ENCODE measurements at regions not wholly inside any gene's neighbourhood (a gene's known extent, or its start where the extent isn't known, plus 50 kb on each side); places are given as distances from the start of the nearest gene placed in this dataset.
"Not testable (repeated sequence)": the region's sequence is repeated elsewhere in the genome, so short reads cannot be mapped to it uniquely, and the experiment has no call there.

GRCh38 chr3:187481426-187481825, 113.2 kb downstream of the RTP4 start:
- no peaks in the 10 kb centered on the region for H3K27me3 ChIP-seq (ENCODE audit: control insufficient read depth, insufficient read depth, low read length)
- no peak overlapping the region for H3K4me3 ChIP-seq (ENCODE audit: low read depth, low read length)
- H3K27ac ChIP-seq, result no peak overlapping the region
- no peaks in the 10 kb centered on the region for H3K36me3 ChIP-seq (ENCODE audit: control insufficient read depth, insufficient read depth, low read length)
- no peak overlapping the region for H2AFZ ChIP-seq
- H3K79me2 ChIP-seq, result no peaks in the 10 kb centered on the region
- no peak overlapping the region for H3K4me2 ChIP-seq (ENCODE audit: low read length)
- no peak for TF ChIP-seq CTCF (IDR thresholded peaks at IDR 0.05)
- H3K9ac ChIP-seq, result no peak overlapping the region
- H3K9me3 ChIP-seq (ENCODE audit: control insufficient read depth, low read length), result no peaks in the 10 kb centered on the region
- no peaks in the 10 kb centered on the region for H3K4me1 ChIP-seq

- not testable (repeated sequence) for H3K9ac ChIP-seq; H3K27me3 ChIP-seq (ENCODE audit: control insufficient read depth, insufficient read depth, low read length)
Observed at GRCh38 chr3:187475613-187476012, 107.4 kb downstream of the RTP4 start.

GRCh38 chr3:187473778-187474406, 105.7 kb downstream of the RTP4 start:
- H3K9me3 ChIP-seq (ENCODE audit: control insufficient read depth, low read length), result no peaks in the 10 kb centered on the region
- H3K79me2 ChIP-seq, result no peaks in the 10 kb centered on the region
- H3K9ac ChIP-seq, result no peak overlapping the region
- no peak overlapping the region for H3K4me3 ChIP-seq (ENCODE audit: low read depth, low read length)
- no peak overlapping the region for H2AFZ ChIP-seq
- H3K27ac ChIP-seq, result no peak overlapping the region
- no peak overlapping the region for H3K4me2 ChIP-seq (ENCODE audit: low read length)
- TF ChIP-seq CTCF (IDR thresholded peaks at IDR 0.05), result no peak
- H3K36me3 ChIP-seq (ENCODE audit: control insufficient read depth, insufficient read depth, low read length), result no peaks in the 10 kb centered on the region
- H3K4me1 ChIP-seq, result no peaks in the 10 kb centered on the region
- H3K27me3 ChIP-seq (ENCODE audit: control insufficient read depth, insufficient read depth, low read length), result no peaks in the 10 kb centered on the region

More at GRCh38 chr3:187475613-187476012, 107.4 kb downstream of the RTP4 start:
- H3K79me2 ChIP-seq; H3K4me1 ChIP-seq; H3K4me3 ChIP-seq (ENCODE audit: low read depth, low read length); H3K4me2 ChIP-seq (ENCODE audit: low read length); H3K27ac ChIP-seq; H3K9me3 ChIP-seq (ENCODE audit: control insufficient read depth, low read length); H2AFZ ChIP-seq; H3K36me3 ChIP-seq (ENCODE audit: control insufficient read depth, insufficient read depth, low read length): not testable (repeated sequence)

- H2AFZ ChIP-seq; H3K4me1 ChIP-seq; H3K79me2 ChIP-seq; H3K9ac ChIP-seq; H3K36me3 ChIP-seq (ENCODE audit: control insufficient read depth, insufficient read depth, low read length); H3K27me3 ChIP-seq (ENCODE audit: control insufficient read depth, insufficient read depth, low read length); H3K27ac ChIP-seq; H3K4me3 ChIP-seq (ENCODE audit: low read depth, low read length); H3K9me3 ChIP-seq (ENCODE audit: control insufficient read depth, low read length); H3K4me2 ChIP-seq (ENCODE audit: low read length): not testable (repeated sequence)
Observed at GRCh38 chr3:187466306-187466705, 98.1 kb downstream of the RTP4 start.

GRCh38 chr3:187465503-187465902, 97.3 kb downstream of the RTP4 start:
- Histone ChIP-seq H3K9ac (no peak overlapping the region), H3K36me3 (ENCODE audit: control insufficient read depth, insufficient read depth, low read length) (no peaks in the 10 kb centered on the region), H3K4me2 (ENCODE audit: low read length) (no peak overlapping the region), H3K79me2 (no peaks in the 10 kb centered on the region), H3K27me3 (ENCODE audit: control insufficient read depth, insufficient read depth, low read length) (no peaks in the 10 kb centered on the region), H3K27ac (no peak overlapping the region), H3K4me3 (ENCODE audit: low read depth, low read length) (no peak overlapping the region), H3K9me3 (ENCODE audit: control insufficient read depth, low read length) (no peaks in the 10 kb centered on the region), H2AFZ (no peak overlapping the region), H3K4me1 (no peaks in the 10 kb centered on the region)
- TF ChIP-seq CTCF (IDR thresholded peaks at IDR 0.05), result no peak

- no peak overlapping the region for H3K27ac ChIP-seq
- no peak for TF ChIP-seq CTCF (IDR thresholded peaks at IDR 0.05)
- no peak overlapping the region for H2AFZ ChIP-seq
- H3K79me2 ChIP-seq, result no peaks in the 10 kb centered on the region
- H3K27me3 ChIP-seq (ENCODE audit: control insufficient read depth, insufficient read depth, low read length), result no peaks in the 10 kb centered on the region
- no peaks in the 10 kb centered on the region for H3K9me3 ChIP-seq (ENCODE audit: control insufficient read depth, low read length)
- no peaks in the 10 kb centered on the region for H3K36me3 ChIP-seq (ENCODE audit: control insufficient read depth, insufficient read depth, low read length)
- no peak overlapping the region for H3K4me3 ChIP-seq (ENCODE audit: low read depth, low read length)
- H3K9ac ChIP-seq, result no peak overlapping the region
- no peak overlapping the region for H3K4me2 ChIP-seq (ENCODE audit: low read length)
- H3K4me1 ChIP-seq, result no peaks in the 10 kb centered on the region
Observed at GRCh38 chr3:187464682-187465081, 96.5 kb downstream of the RTP4 start.
